ENCODE measurements at regions not wholly inside any gene's neighbourhood (a gene's known extent, or its start where the extent isn't known, plus 50 kb on each side); places are given as distances from the start of the nearest gene placed in this dataset.

DNA sequence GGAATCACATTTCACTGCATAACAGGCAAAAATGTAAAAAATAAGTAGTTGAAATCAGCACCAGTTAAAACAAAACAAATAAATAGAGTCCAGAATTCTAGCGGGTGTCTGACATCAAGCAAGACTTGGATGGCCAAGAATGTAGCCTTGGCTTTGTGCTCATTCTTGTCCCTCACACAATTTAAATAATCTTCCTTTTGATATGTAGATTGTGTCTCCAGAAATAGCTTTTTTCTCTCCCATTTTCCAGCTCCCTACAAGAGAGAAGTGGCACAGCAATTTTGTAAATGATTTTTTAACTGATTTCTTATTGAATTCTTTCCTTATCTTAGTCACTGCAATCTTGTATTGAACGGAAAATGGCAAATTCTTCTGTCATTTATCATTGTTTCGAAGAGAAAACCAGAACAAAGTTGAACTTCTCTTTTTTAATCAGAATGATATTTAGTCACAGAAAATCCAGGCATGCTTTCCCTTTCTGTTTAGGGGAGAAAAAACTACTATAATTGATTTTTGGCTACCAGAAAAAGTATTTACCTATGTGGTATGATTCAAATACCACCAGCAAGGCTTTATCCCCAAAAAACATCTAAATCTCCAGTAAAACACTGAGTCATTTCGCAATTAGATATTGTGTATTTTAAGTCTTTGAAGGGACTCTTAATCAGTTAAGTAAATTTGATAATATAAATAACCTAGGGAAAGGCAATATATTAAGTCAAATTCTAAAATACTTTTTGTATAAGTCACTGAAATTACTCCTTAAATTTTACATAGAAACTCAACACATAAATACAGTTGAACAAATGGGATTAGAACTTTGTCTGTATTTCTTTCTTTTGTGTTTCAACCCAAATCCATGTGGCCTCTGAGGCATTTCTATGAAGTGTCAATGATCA, 481.7 kb downstream of the GBE1 start:
- DNase-seq (ENCODE audit: low read depth) = no peak

DNA sequence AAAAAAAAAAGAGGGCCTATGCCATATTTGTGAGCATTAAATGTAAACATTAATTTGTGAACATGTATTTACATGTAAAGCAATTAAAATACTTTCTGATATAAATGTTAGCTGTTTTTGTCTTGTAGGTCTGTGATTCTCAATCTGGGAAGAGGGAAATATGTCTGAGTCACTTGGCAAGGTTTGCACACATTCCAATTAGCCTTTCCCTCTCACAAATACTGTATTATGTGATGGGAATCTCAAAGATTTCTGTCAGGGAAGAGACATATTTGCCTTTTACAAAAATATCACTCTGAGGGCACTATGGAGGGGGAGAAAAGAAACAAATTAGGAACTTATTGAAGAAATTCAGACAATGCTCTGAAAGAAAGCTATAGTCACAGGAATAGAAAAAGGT, 483.6 kb downstream of the GBE1 start:
- peak; percentile 9 for DNase-seq (ENCODE audit: low read depth)

DNA sequence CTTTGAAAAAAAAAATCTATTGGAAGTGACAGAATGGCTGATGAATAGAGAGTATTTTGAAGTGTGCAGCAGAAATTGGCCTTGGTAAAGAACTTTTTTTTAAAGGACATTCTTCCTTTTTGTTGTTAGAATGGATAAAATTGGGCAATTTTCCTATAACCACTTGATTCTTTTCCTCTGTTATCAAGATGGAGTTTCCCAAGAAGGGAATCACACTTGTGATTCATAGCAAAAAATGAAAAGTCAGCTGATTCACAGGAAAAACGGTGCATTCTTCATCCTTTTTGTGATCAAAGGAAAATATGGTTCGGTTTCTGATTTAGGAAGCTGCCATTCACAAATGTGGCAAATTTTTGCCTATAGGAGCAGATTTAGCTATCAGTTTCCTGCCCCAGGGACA, 486.8 kb downstream of the GBE1 start:
- no peak for DNase-seq (ENCODE audit: low read depth)

DNA sequence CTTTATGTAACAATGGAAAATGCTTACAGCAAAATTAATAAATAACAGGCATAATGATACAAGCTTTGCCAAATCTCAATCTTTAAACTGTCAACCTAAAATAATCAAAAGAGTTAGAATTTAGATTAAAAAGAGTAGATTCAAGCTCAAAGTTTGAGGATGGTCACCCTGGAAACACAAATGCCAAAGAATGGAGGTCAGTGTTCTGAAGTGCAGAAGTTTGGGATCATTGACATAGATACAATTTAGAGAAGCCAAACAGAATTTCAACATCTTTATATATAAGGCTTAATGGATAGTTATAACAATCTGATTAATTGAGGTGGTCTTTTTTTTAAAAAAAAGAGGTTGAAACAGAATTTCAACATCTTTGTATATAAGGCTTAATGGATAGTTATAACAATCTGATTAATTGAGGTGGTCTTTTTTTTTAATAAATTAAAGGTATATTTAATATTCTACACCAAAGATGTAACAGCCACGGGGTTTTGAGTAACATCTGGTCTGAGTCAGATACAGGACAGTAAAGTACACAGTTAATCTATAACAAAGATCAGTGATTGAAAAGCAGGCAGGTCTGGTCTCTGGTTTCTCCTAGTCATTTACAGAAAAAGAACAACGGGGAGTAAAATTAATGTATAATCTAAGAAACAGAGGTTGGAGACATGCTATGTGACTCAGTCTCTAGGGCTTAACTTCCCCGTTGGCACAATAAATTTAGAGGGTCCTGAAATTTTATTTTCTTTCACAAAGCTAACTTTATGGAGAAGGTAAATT, 490.7 kb downstream of the GBE1 start:
- DNase-seq (ENCODE audit: low read depth) = no peak

DNA sequence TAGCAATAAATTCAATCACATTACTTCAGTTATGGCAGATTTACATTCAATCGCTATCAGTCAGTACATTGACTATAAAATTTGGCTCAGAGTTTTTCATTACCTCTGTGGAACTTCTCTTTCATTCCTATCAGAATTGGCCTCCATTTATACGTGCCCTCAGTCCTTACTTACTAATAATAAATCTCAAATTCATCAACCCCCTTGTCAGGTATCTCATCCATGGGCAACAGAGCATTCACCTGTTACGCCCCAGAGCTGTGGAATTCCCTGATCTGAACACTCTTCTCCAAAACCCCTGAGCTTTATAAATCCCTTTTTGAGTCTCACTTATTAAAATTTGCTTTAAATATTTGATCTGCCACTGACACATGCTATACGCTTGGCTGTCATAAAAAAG, 492.9 kb downstream of the GBE1 start:
- no peak for DNase-seq (ENCODE audit: low read depth)

DNA sequence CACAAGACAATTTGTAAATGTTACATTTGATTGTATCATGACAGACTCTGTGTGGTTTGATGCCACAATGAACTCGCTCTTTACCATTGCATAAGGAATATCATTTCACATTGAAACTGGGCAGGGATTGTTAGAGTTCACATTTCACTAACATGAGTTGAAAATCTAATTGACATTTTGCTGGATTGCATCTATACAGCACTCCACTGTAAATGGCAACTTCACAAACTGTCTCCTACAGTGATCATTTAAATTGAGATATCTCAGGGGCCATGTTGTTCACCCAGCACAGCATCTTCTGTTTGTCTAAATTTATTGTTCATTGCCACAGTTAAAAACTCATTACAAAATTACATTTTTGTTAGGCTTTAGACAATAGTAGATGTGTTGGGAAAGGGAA, 499.4 kb downstream of the GBE1 start:
- no peak for DNase-seq (ENCODE audit: low read depth)

DNA sequence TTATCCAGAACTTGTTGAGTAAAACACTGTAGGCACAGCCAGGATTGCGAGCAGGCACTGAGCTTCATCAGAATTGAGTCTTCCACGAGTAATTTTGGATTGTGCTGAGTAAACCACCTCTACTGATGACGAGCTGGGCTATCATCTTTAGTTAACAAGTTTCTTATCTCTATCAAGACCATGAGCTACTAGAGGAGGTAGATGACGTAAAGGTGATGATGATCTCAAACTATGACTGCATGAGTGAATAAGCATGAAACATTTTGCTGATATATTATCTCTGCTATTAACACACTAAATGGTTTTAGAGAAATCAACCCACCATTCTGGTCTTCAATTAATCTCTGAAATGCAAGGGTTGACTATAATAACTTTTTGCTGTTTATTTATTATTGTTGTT, 506.0 kb downstream of the GBE1 start:
- DNase-seq (ENCODE audit: low read depth) = no peak

DNA sequence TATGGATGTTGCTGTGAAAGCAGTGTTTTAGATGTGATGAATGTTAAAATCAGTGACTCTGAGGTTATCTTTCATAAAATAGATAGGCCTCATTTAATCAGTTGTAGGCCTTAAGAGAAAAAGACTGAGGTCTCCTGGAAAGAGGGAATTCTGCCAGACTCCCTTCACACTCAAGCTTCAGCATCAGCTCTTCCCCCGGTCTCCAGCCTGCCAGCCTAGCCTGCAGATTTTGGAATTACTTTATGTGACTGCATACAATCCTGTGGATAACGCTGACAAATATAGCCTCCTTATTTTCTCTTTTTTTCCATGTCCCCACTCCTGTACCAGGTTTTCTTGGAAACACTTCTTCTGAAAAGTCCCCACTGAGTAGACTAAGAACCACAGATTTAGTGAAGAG, 510.3 kb downstream of the GBE1 start:
- DNase-seq (ENCODE audit: low read depth) = no peak

DNA sequence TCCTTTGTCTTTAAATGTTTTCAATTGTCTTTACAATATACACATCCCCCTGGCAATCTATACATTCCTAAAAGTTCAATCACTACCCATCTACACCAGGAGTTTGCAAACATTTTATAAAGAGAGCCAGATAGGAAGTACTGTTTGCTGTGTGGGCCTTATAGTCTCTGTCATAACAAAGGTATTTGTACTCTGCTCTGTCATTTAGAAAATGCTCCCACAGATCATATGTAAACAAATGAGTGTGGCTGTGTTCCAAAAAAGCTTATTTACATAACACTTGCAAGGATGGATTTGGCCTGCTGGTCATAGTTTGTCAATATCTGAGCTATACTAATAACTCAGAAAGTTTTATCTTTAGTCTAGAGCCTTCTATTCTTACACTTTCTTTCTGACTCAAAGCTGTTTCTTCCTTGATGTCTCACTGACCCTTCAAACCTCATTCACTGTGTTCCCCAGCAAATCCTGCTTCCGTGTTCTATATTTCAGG, 511.9 kb downstream of the GBE1 start:
- DNase-seq (ENCODE audit: low read depth) = no peak

DNA sequence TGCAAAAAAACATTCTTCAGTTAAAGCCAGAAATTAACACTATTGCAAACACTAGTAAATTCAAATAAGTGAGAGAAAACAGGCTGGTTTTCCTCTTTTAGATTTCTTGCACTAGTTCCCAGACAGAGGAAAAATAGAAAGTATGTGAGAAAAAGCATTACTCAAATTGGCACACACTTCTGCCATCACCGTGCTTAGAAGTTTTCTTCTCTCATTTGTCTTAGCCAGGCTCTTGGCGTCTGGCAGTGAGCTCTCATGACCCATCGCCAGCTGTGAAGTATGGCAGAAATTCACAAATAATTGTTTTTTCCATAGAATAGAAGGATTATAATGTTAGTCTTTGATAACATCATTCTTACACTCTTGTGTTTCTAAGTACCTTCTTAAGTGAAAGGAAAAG, 515.9 kb downstream of the GBE1 start:
- DNase-seq (ENCODE audit: low read depth) = no peak

DNA sequence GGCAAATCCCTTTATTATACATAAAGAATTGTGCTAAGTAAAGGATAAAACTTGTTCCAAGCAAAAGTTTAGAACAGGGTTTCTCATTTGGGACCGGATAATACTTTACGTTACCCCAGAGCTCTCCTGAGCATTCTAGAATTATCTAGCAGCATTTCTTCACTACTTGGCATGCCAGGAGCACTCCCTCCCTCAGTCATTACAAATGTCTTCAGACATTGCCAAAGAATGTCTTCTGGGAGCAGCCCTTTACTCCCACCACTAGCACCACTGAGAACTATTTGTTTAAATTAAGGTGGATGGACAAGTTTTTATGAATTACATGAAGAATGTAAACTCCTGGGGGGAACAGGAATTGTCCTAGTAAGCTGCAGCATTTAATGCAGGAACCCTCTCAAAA, 516.4 kb downstream of the GBE1 start:
- no peak for DNase-seq (ENCODE audit: low read depth)

DNA sequence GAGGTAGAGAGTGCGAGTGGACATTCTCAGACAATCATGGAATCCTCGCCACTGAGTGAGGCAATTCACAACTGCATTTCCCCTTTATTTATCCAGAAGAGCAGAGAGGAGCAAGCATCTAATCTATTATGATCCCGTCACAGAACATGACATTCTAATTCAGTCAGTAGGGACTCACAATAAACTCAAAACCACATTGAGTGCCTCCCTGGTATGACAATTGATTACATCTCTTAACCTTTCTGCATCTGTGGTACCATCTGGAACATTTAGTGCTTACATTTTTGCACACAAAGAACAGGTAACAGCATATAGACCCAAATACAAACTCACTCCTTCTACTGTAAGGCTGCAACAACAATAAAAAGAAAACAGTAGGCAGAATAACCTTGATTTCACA, 517.2 kb downstream of the GBE1 start:
- DNase-seq (ENCODE audit: low read depth) = no peak

DNA sequence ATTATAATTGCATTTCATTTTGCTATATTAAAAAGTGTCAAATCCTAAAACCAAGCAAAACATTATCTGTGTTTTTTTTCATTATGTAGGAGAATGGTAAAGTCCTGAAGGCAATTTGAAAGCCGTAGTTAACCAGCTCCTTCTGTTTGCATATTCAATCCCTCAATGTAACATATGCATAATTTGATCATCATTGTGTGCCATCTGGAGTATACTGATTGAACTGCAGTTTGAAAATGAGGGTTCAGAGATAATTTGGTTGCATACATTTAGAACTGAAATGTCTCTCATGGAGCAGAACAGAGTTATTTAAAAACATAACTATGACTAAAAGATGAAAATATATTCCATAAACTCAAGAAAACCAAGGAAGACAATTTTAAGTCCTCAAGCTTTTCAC, 518.6 kb downstream of the GBE1 start:
- DNase-seq (ENCODE audit: low read depth) = no peak

DNA sequence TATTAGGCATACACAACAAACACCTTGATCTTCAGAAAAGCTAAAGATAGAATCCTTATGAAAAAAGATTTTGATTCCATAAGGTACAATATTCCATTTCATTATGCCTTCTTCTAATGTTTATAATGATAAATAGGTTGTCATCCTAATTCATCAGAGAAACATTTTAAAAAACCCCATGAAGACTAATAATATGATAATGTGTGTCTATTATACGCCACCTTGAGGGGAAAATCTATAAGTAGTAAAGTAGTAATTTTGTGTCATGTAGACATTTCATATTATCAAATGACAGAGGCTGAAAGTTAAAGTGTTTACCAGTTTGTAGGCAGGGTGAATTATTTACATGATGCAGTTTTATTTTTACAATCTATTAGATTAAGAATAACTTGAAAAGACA, 524.3 kb downstream of the GBE1 start:
- no peak for DNase-seq (ENCODE audit: low read depth)

DNA sequence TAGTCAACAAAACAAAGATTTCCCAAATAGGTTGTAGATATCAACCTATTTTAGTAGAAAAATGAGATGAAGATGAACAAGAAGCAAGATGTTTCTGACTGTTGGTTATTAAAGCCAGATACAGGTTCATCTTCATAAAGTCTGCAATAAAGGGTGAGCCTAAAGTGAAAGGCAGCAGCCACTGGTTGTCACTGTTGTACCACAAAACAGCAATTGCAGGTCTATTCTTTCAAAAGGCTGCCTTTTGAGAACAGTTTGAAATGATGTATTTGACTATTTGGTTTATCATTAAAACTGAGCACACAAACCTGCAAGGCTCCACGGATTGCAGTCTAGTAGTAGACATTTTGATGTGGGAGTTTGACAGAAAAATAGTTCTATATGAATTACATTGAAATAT, 543.4 kb downstream of the GBE1 start:
- DNase-seq (ENCODE audit: low read depth) = no peak

DNA sequence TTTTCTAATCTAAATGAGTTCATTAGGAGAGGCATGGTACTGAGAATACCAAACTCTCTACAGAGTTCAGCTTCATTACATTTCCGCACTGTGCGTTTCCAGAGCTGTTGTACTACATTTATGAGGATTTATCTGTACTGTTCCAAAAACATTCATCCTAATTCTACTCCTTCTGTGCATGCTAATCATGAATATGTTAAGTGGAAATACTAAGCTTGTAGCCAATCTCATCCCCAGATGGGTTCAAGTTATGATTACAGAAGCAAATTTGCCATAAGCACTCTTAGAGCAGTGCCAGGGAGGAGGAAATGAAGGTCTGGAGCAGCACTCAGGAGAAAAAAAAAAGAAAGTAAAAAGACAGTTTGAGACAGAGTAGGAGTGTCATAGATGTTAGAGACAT, 544.3 kb downstream of the GBE1 start:
- no peak for DNase-seq (ENCODE audit: low read depth)

DNA sequence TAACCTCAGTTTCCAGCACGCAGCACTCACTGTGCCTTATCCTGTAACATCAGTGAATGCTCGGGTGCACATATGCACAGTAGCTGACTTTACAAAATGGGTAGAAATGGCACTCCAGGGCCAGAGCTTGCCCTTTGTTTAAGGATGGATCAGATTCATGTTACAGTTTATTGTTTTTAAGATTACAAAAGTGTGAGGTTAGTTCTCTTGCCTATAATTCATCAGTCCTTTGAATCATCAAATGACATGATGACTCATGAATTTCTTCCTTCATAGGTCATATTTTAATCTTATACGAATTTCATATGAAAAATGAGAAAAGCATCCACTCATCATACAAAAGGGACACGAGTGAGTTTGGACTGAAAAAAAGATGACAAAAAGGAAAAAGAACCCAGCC, 545.3 kb downstream of the GBE1 start:
- no peak for DNase-seq (ENCODE audit: low read depth)

DNA sequence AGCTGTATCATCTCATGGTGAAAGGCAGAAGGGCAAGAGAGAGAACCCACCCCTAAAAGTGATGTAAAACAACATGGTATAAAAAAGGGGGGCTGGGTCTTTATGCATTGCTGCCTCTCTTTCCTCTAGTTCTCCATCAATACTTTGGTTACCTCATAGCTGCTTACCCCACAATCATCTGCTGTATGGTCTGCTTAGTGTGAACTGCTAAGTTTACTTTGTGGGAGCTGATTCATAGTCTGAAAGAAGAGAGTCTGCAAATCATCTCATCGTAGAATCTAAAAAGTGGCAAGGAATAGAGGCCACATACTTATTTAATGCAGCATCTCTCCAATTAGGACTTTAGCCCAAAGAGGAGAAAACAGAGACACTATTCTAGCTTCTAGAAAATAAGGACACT, 546.8 kb downstream of the GBE1 start:
- no peak for DNase-seq (ENCODE audit: low read depth)

DNA sequence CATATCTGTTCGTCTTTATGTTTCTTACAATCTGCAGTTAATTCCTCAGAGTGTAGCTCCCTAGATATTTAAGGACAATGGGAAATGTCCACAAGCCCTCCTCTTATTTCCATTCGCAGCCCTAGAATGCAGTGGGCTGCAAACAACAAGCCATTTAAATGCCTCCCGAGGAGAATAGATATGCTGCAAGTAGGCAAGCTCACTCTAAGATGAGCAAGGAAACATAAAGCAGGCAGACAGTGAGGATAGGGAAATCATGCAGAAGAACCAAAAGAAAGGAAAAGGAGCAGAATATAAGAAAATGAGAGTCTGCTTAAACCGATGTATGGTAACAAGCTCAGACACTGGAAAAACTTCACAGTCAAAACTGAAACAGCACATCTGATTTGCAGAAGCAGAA, 561.9 kb downstream of the GBE1 start:
- DNase-seq (ENCODE audit: low read depth) = no peak

DNA sequence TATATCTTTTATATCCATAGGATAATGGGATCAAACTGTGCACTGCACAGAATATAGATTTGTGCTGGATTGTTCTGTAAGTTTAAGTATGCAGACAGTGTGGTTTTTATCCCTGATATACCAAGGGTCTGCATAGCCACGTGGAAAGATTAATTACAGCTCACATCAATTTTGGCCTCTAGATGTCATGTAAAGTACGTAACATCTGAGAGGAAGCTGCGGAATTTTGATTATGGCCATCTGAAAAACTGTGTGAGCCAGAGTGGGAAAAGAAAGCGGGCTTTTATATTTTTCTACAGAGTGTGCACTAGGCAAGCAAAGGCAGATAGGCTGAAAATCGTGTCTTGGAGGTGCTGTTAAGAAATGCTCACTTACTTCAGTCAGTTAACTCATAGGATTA, 562.7 kb downstream of the GBE1 start:
- DNase-seq (ENCODE audit: low read depth) = no peak

DNA sequence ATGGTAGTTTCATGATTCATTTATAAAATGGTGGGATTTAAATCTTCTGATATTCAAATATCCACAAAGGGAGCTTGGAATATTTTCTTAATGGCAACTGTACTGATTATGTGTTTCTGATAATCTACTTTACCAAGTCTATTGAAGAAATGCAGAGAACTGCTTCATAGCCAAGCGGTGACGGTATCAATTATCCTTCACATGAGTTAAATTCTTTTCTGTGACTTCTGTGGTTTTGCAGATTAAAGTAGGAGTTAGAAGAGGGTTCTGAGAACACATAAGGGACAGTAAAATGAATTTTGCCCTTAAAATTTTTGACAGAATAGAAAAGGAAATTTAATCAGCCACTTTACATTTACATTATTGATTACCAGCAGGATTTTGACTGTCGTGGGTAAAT, 563.2 kb downstream of the GBE1 start:
- no peak for DNase-seq (ENCODE audit: low read depth)

DNA sequence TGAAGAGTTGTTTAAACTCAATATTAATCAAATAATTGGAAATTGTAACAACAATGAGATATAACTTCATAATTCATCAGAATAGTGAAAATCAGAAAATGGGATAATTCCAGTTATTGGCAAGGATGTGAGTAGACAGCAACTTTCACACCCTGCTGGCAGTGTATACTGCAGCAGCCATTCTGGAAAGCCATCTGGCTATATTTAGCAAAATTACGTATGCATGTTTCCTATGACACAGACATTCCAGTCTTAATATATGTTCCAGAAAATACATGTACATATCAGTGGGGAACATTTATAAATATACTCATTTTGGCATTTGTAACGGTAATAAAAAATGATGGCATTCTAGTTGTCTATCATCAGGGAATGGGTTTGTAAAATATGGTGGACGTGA, 564.1 kb downstream of the GBE1 start:
- DNase-seq (ENCODE audit: low read depth) = no peak

DNA sequence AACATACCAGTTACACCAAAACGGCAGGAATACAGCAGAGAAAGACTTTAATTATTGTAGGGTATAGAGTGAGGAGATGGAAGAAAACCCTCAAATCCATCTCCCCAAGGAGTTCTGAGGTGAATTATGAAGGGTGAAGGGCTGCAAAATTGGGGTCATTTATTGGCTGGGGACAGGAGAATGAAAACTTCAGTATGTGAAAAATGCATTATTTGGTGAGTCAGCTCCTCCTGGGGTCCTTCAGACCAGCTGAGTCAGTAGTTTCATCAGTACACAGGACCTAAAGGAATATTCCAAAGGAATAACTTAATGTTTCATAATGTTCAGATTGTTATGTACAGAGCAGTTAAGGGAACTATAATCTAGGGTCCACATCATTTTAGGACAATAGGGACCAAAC, 566.0 kb downstream of the GBE1 start:
- DNase-seq (ENCODE audit: low read depth) = no peak

Measured in GM04504 (cell line).